GM18907 (cell line): ENCODE measurements at regions not wholly inside any gene's neighbourhood (a gene's known extent, or its start where the extent isn't known, plus 50 kb on each side); places are given as distances from the start of the nearest gene placed in this dataset.
"Not testable (repeated sequence)": the region's sequence is repeated elsewhere in the genome, so short reads cannot be mapped to it uniquely, and the experiment has no call there.

ENCODE experiments used
- ATAC-seq: cut with Tn5 transposase; IDR thresholded peaks from one replicate; pipeline ENCODE4 v1.9.1; 2021; ENCODE audit warnings: mild to moderate bottlenecking, moderate library complexity; ENCODE audit not compliant: unreplicated experiment

GRCh38 chr14:97129639-97130038 lies 332.5 kb downstream of the VRK1 start:
- no peak for ATAC-seq

- ATAC-seq: not testable (repeated sequence)
Observed at GRCh38 chr14:97135847-97136246, 338.7 kb downstream of the VRK1 start.

GRCh38 chr14:97137705-97138104 lies 340.5 kb downstream of the VRK1 start:
- no peak for ATAC-seq

- no peak for ATAC-seq
Observed at GRCh38 chr14:97138801-97139200, 341.6 kb downstream of the VRK1 start.

- ATAC-seq: no peak
Observed at GRCh38 chr14:97143011-97143410, 345.8 kb downstream of the VRK1 start.

GRCh38 chr14:97143456-97143855 lies 346.3 kb downstream of the VRK1 start:
- no peak for ATAC-seq

- not testable (repeated sequence) for ATAC-seq
Observed at GRCh38 chr14:97148021-97148420, 350.8 kb downstream of the VRK1 start.

- ATAC-seq: no peak
Observed at GRCh38 chr14:97149775-97150174, 352.6 kb downstream of the VRK1 start.

- no peak for ATAC-seq
Observed at GRCh38 chr14:97153527-97153926, 356.3 kb downstream of the VRK1 start.

GRCh38 chr14:97155320-97155719 lies 358.1 kb downstream of the VRK1 start:
- no peak for ATAC-seq

GRCh38 chr14:97155814-97156213 lies 358.6 kb downstream of the VRK1 start:
- ATAC-seq: no peak

GRCh38 chr14:97156705-97157104 lies 359.5 kb downstream of the VRK1 start:
- no peak for ATAC-seq

- ATAC-seq: no peak
Observed at GRCh38 chr14:97158102-97158501, 360.9 kb downstream of the VRK1 start.

- ATAC-seq: no peak
Observed at GRCh38 chr14:97159124-97159523, 361.9 kb downstream of the VRK1 start.

- no peak for ATAC-seq
Observed at GRCh38 chr14:97162621-97163020, 365.4 kb downstream of the VRK1 start.

GRCh38 chr14:97164021-97164420 lies 366.8 kb downstream of the VRK1 start:
- ATAC-seq: no peak

- ATAC-seq: no peak
Observed at GRCh38 chr14:97166497-97166896, 369.3 kb downstream of the VRK1 start.

- ATAC-seq: not testable (repeated sequence)
Observed at GRCh38 chr14:97167577-97167976, 370.4 kb downstream of the VRK1 start.

GRCh38 chr14:97172644-97173043 lies 375.5 kb downstream of the VRK1 start:
- ATAC-seq: no peak

GRCh38 chr14:97177016-97177415 lies 379.8 kb downstream of the VRK1 start:
- peak; percentile 29 for ATAC-seq

GRCh38 chr14:97177635-97178034 lies 380.5 kb downstream of the VRK1 start:
- ATAC-seq: peak; percentile 86

- ATAC-seq: no peak
Observed at GRCh38 chr14:97178781-97179180, 381.6 kb downstream of the VRK1 start.

GRCh38 chr14:97179573-97179972 lies 382.4 kb downstream of the VRK1 start:
- no peak for ATAC-seq
